ENCODE measurements at regions not wholly inside any gene's neighbourhood (a gene's known extent, or its start where the extent isn't known, plus 50 kb on each side); places are given as distances from the start of the nearest gene placed in this dataset.

- Histone ChIP-seq H2BK15ac (ENCODE audit: low read depth, low read length) (no peak overlapping the region), H3K9ac (ENCODE audit: extremely low read depth, insufficient read length, low read length) (no peak overlapping the region), H3K4ac (ENCODE audit: low read depth, low read length) (no peak overlapping the region), H2BK12ac (ENCODE audit: insufficient read length, low read depth, low read length) (no peak overlapping the region), H4K91ac (ENCODE audit: insufficient read length, low read depth, low read length) (no peak overlapping the region), H2AK5ac (ENCODE audit: insufficient read length, low read length) (no peak overlapping the region), H2BK5ac (ENCODE audit: insufficient read length, low read length) (no peak overlapping the region), H2AFZ (ENCODE audit: low read length) (no peak overlapping the region), H3K4me1 (ENCODE audit: insufficient read depth, low read length) (no peaks in the 10 kb centered on the region), H2BK120ac (ENCODE audit: low read depth, low read length, poor library complexity, severe bottlenecking) (no peak overlapping the region), H3K23me2 (ENCODE audit: insufficient read length, low read depth, low read length, poor library complexity, severe bottlenecking) (no peaks in the 10 kb centered on the region), H3K4me2 (ENCODE audit: insufficient read depth, insufficient read length, low read length) (no peak overlapping the region), H3K79me2 (ENCODE audit: insufficient read depth, low read length) (no peaks in the 10 kb centered on the region), H3K18ac (ENCODE audit: insufficient read length, low read depth, low read length) (no peak overlapping the region), H3K56ac (ENCODE audit: insufficient read length, low read depth, low read length) (no peak overlapping the region), H4K8ac (replicated peaks; ENCODE audit: insufficient read length, low read depth, low read length) (no peak overlapping the region), H3T11ph (ENCODE audit: low read length) (no peak overlapping the region), H3K27me3 (ENCODE audit: insufficient read depth, low read length) (no peaks in the 10 kb centered on the region), H3K79me1 (ENCODE audit: insufficient read depth, low read depth, low read length, poor library complexity, severe bottlenecking) (no peaks in the 10 kb centered on the region), H3K14ac (ENCODE audit: insufficient read depth, low read length) (no peak overlapping the region), H3K27ac (ENCODE audit: insufficient read length, low read depth, low read length) (no peak overlapping the region), H4K20me1 (ENCODE audit: control insufficient read depth, insufficient read depth, insufficient read length) (no peaks in the 10 kb centered on the region), H2BK20ac (ENCODE audit: low read depth, low read length, poor library complexity, severe bottlenecking) (no peak overlapping the region), H3K23ac (ENCODE audit: insufficient read length, low read depth, low read length) (no peak overlapping the region), H3K9me3 (ENCODE audit: control insufficient read depth, low read depth, low read length) (no peaks in the 10 kb centered on the region), H4K5ac (ENCODE audit: insufficient read length, low read depth, low read length) (no peak overlapping the region)
- no peak for DNase-seq
- Mint-ChIP-seq H3K4me1 (peaks cover 0 to 2% of the 10 kb centered on the region in 2 experiments; a peak in 1 of 4 replicates), H3K4me3 (no peak overlapping the region), H3K27ac (no peak overlapping the region), H3K36me3 (ENCODE audit: insufficient read depth in 1 of 3, low read depth in 3 of 3) (no peaks in the 10 kb centered on the region), H3K9me3 (no peaks in the 10 kb centered on the region; a peak in 1 of 5 replicates), H3K27me3 (ENCODE audit: low read depth) (no peaks in the 10 kb centered on the region; the same call in 1 of the 2 replicates)
- no CpG with 5 or more reads among the region's 3 CpGs for WGBS (ENCODE audit: extremely low coverage, insufficient read length, low lambda C conversion rate)
- TF ChIP-seq CTCF (conservative IDR thresholded peaks at IDR 0.05), result no peak
Measured at GRCh38 chr5:105619725-105620124, 2051.0 kb downstream of the EFNA5 start.
